ENCODE measurements at regions not wholly inside any gene's neighbourhood (a gene's known extent, or its start where the extent isn't known, plus 50 kb on each side); places are given as distances from the start of the nearest gene placed in this dataset.

- H3K4me3 ChIP-seq (ENCODE audit: low read depth in 1 of 3, low read length in 3 of 3) = no peak overlapping the region
- H3K27ac ChIP-seq (ENCODE audit: low read depth in 1 of 2, low read length in 2 of 2) = no peak overlapping the region
- H3K9me3 ChIP-seq (ENCODE audit: control insufficient read depth in 4 of 4, low read length in 3 of 4) = no peaks in the 10 kb centered on the region
- H3K36me3 ChIP-seq (ENCODE audit: control insufficient read depth in 4 of 4, insufficient read depth in 3 of 4, low read depth in 1 of 4, low read length in 3 of 4) = no peaks in the 10 kb centered on the region
- no peak for DNase-seq (ENCODE audit: low spot score)
- no peak for TF ChIP-seq RXRA (IDR thresholded peaks at IDR 0.05)
- TF ChIP-seq FOXA1 (IDR thresholded peaks at IDR 0.05) = no peak
- TF ChIP-seq HNF4G (IDR thresholded peaks at IDR 0.05) = no peak
- no peak for TF ChIP-seq HNF4A (conservative IDR thresholded peaks at IDR 0.05)
- TF ChIP-seq NR2F2 (IDR thresholded peaks at IDR 0.05) = no peak
- TF ChIP-seq RAD21 (IDR thresholded peaks at IDR 0.05) = no peak
- TF ChIP-seq SP1 (IDR thresholded peaks at IDR 0.05) = no peak
- TF ChIP-seq ATF3 (IDR thresholded peaks at IDR 0.05) = no peak
- no peak for TF ChIP-seq MAX (IDR thresholded peaks at IDR 0.05)
- TF ChIP-seq JUND (IDR thresholded peaks at IDR 0.05) = no peak
- TF ChIP-seq REST (IDR thresholded peaks at IDR 0.05) = no peak
- TF ChIP-seq TAF1 (conservative IDR thresholded peaks at IDR 0.05) = no peak
- H3K4me1 ChIP-seq (ENCODE audit: control insufficient read depth in 4 of 4, insufficient read depth in 4 of 4, low read length in 3 of 4) = no peaks in the 10 kb centered on the region
- no peaks in the 10 kb centered on the region for H3K27me3 ChIP-seq (ENCODE audit: control insufficient read depth in 4 of 4, insufficient read depth in 4 of 4, low read length in 3 of 4)
- no peak overlapping the region for H3K9ac ChIP-seq (ENCODE audit: low read depth in 1 of 2, low read length in 2 of 2)
- 79% methylated on average over 13 of the region's 13 CpGs for WGBS
Observed at GRCh38 chr11:116180806-116181600, 591.8 kb downstream of the BUD13 start.

- Histone ChIP-seq H3K4me3 (ENCODE audit: low read depth in 1 of 3, low read length in 3 of 3) (no peak overlapping the region), H3K27me3 (ENCODE audit: control insufficient read depth in 4 of 4, insufficient read depth in 4 of 4, low read length in 3 of 4) (no peaks in the 10 kb centered on the region), H3K9me3 (ENCODE audit: control insufficient read depth in 4 of 4, low read length in 3 of 4) (no peaks in the 10 kb centered on the region), H3K27ac (ENCODE audit: low read depth in 1 of 2, low read length in 2 of 2) (no peak overlapping the region), H3K36me3 (ENCODE audit: control insufficient read depth in 4 of 4, insufficient read depth in 3 of 4, low read depth in 1 of 4, low read length in 3 of 4) (no peaks in the 10 kb centered on the region), H3K9ac (ENCODE audit: low read depth in 1 of 2, low read length in 2 of 2) (no peak overlapping the region), H3K4me1 (ENCODE audit: control insufficient read depth in 4 of 4, insufficient read depth in 4 of 4, low read length in 3 of 4) (no peaks in the 10 kb centered on the region)
- WGBS = 45% methylated on average over 3 of the region's 3 CpGs
- TF ChIP-seq YY1 (IDR thresholded peaks at IDR 0.05) (no peak), JUND (IDR thresholded peaks at IDR 0.05) (no peak), NR2F2 (IDR thresholded peaks at IDR 0.05) (no peak), MAX (IDR thresholded peaks at IDR 0.05) (no peak), FOXA2 (IDR thresholded peaks at IDR 0.05) (no peak), GABPA (IDR thresholded peaks at IDR 0.05 in 1 of 2, conservative IDR thresholded peaks at IDR 0.05 in 1 of 2) (no peak), RXRA (IDR thresholded peaks at IDR 0.05) (no peak), RAD21 (IDR thresholded peaks at IDR 0.05) (no peak), REST (IDR thresholded peaks at IDR 0.05) (no peak)
- DNase-seq (ENCODE audit: low spot score) = no peak
Observed at GRCh38 chr11:116179401-116179800, 593.4 kb downstream of the BUD13 start.
